Fibroblast of the aortic adventitia (primary cell): ENCODE measurements at regions not wholly inside any gene's neighbourhood (a gene's known extent, or its start where the extent isn't known, plus 50 kb on each side); places are given as distances from the start of the nearest gene placed in this dataset.

Experiments used
- DNase-seq: peaks from one replicate; pipeline ENCODE4 v3.0.0-alpha.2; 2010; ENCODE audit warnings: low read depth
- H3K4me3 ChIP-seq: 2 replicates; pipeline ENCODE4 v1.5.1; 2011; ENCODE audit warnings: low read depth, mild to moderate bottlenecking, control low read depth, low read length, moderate library complexity
- TF ChIP-seq, protein P1 (sequence below): IDR thresholded peaks from 2 replicates; pipeline ENCODE4 v1.5.1; 2011; ENCODE audit warnings: mild to moderate bottlenecking, low read length, control low read depth, inconsistent platforms; ENCODE audit not compliant: insufficient read depth

DNA sequence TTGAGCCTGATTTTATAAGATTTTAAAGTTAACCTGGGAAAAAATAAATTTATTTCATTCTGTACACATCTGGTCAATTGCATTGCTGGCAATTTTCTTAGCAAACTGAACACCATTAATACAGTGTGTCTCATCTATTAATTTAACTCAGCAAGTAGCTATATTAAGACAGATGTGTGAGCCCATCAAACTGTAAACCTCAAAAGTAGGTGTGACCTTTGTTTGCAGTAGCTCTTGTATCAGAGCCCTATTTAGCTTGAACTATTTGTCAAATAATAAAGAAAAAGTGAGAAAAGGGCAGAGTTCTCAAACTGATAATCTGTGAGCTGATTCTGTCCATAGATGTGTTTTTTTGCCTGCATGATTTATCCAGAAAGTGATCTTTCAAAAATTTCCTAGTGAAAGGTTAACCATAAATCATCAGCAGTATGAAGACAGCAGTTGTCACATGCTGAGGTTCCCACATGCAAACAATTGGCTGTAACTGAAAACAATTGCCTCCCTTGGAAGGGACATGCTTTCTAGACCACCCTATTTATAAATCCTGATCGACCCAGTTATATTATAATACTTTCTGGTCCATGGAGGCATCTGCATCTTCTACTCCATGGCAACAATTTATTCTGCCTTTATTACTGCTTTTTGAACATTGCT is 646.5 kb downstream of the NSUN3 start:
- H3K4me3 ChIP-seq = no peak overlapping the region
- TF ChIP-seq, protein P1, sequence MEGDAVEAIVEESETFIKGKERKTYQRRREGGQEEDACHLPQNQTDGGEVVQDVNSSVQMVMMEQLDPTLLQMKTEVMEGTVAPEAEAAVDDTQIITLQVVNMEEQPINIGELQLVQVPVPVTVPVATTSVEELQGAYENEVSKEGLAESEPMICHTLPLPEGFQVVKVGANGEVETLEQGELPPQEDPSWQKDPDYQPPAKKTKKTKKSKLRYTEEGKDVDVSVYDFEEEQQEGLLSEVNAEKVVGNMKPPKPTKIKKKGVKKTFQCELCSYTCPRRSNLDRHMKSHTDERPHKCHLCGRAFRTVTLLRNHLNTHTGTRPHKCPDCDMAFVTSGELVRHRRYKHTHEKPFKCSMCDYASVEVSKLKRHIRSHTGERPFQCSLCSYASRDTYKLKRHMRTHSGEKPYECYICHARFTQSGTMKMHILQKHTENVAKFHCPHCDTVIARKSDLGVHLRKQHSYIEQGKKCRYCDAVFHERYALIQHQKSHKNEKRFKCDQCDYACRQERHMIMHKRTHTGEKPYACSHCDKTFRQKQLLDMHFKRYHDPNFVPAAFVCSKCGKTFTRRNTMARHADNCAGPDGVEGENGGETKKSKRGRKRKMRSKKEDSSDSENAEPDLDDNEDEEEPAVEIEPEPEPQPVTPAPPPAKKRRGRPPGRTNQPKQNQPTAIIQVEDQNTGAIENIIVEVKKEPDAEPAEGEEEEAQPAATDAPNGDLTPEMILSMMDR = no peak
- DNase-seq = no peak

- TF ChIP-seq, protein P1 = no peak
- DNase-seq = no peak
- H3K4me3 ChIP-seq = no peak overlapping the region
Measured at GRCh38 chr3:94714194-94714593, 651.3 kb downstream of the NSUN3 start.

- TF ChIP-seq, protein P1 = no peak
- no peak overlapping the region for H3K4me3 ChIP-seq
- DNase-seq = no peak
Measured at GRCh38 chr3:94716326-94717018, 653.6 kb downstream of the NSUN3 start.

DNA sequence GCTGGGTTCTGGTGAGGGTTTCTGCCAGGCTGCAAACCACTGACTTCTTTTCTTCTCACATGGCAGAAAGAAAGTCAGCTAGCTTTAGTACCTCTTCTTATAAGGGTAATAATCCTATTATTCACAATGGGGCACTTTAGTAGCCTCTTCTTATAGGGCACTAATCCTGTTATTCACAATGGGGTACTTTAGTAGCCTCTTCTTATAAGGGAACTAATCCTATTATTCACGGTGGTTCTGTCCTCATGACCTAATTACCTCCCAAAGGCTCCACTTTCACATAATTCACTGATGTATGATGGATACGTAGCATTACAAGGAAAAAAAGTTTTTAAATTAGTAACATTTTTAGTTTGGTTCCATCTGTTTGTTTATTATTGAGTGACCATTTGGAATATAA is 671.3 kb downstream of the NSUN3 start:
- TF ChIP-seq, protein P1 = no peak

DNA sequence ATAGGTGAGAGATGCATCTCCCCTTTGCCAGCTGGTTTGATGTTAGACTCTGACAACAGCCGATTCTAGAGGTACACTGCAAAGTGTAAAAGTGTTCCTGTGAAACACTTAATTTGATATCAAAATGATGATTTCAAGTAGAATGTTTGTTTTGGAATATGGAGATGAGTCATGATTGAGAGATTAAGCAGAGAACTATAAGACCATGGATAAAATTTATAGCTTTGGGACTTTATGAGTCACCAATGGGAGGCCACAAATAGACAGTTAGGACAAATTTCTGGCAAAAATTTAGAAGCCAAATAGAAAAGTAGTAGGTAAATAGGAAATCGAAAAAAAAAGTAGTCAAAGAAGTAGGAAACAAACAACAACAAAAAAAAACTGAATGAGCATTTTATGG is 672.5 kb downstream of the NSUN3 start:
- DNase-seq = no peak
- no peak overlapping the region for H3K4me3 ChIP-seq
- TF ChIP-seq, protein P1 = no peak

More for the DNA sequence above, 671.3 kb downstream of the NSUN3 start:
- DNase-seq = no peak
- no peak overlapping the region for H3K4me3 ChIP-seq

GRCh38 chr3:94737116-94737515 is 674.3 kb downstream of the NSUN3 start:
- TF ChIP-seq, protein P1 = no peak
- no peak for DNase-seq
- H3K4me3 ChIP-seq = no peak overlapping the region
